GM21737 (cell line): ENCODE measurements at regions not wholly inside any gene's neighbourhood (a gene's known extent, or its start where the extent isn't known, plus 50 kb on each side); places are given as distances from the start of the nearest gene placed in this dataset.

Experiments
- ATAC-seq: cut with Tn5 transposase; IDR thresholded peaks from one replicate; pipeline ENCODE4 v1.9.1; 2021; ENCODE audit warnings: mild to moderate bottlenecking, moderate library complexity; ENCODE audit not compliant: unreplicated experiment

DNA sequence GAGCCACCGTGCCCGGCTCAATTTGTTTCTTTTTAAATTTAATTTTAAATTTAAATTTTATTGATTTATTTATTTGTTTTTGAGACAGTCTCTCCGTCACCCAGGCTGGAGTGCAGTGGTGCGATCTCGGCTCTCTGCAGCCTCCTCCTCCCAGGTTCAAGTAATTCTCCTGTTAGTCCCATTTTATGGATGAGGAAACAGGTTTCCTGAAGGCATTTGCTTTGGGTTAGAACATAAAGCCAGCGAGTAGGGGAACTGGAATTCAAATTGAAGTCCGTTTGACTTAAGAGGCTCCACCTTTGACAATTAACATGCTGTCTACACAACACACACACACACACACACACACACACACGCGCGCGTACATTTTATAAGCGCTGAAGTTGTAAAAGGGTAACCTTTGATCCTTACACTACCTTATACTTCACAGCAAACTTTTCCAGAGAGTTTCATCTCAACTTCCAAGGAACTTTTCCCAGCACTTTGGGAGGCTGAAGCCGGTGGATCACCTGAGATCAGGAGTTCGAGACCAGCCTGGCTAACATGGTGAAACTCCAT, 232.0 kb downstream of the BCAS1 start:
- no peak for ATAC-seq

DNA sequence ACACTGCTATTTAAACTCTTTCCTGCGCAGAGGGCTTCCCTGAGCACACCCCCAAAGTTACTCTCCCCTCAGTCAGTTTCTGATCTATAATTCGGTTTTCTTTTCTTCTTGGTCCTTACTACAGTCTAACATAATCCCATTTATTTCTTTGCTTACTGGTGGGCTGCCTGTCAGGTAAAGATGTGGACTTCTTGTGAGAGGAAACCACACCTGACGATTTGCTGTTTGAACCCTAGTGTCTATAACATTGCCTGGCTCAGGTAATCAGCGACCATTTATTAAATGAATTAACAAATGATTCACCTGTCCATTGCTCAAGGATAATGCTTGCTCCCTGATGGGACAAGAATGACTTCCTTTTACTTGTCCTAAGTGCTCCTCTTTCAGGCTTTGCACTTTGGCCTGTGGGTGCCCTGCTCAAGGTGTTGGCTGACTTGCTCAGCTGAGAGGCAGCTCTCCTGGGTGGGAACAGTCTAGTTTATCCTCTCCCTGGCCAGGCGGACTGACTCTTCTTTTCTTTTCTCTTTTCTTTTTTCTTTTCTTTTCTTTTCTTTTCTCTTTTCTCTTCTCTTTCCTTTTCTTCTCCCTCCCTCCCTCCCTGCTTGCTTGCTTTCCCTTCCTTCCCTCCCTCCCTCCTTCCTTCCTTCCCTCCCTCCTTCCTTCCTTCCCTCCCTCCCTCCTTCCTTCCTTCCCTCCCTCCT, 233.1 kb downstream of the BCAS1 start:
- ATAC-seq: no peak

DNA sequence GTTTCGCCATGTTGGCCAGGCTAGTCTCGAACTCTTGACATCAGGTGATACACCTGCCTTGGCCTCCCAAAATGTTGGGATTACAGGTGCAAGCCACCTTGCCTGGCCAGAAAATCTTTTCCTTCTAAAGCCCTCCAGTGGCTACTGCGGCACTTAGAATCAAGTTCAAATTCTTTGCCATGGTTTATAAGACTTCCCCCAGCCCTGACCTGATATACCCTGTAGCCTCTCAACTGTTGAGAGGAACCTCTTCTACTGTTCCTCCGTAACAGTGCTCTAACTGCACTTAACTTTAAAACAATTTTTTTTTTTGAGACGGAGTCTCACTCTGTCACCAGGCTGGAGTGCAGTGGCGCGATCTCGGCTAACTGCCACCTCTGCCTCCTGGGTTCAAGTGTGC, 235.6 kb downstream of the BCAS1 start:
- no peak for ATAC-seq

DNA sequence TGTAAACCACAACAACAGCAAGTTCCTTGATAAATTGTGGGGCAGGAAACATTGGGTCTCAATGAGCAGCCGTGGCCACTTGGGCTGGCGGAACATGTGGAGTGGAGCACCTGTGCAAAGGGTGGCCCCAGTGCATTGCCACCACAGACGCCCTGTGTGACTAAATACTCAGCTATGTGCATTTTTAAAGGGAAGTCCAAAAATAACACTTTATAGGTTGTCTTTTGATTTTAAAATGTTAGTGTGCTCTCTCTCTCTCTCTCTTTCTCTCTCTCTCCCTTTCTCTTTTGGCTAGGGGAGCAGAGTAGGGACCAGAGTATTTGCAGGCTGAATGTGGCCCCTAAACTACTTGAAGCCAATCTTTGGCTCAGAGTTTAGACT, 236.3 kb downstream of the BCAS1 start:
- ATAC-seq: no peak

DNA sequence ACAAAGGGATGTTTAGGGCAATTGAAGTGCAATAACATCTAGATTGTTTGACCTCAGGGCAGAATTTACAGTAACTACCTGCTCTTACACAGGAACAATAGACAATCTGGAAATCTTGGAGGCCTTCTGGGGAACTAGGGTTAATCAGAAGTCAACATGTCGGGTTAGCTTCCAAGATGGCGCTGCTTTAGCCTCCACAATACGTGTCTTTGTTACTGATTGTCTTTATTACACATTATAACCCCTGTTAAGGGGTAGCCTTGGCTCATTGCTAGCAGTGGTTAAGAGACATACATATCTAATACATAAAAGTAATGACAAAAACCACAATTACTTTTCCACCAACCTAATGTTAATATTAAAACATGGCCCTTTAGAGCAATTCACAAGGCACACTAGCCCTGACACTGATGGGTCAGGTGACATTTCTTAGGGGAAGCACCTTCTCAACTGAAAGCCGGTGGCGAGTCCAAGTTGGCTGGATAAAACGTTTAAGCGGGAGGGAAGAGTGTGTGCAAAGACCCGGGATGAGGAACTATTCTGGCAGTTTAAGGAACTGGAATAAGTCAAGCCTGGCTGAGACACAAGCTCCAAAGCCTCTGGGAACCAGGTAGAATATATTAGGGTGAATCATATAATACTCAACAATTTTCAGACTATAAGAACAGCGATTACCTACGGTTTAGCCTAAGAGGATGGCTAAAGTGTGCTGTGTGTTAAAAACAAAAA, 236.9 kb downstream of the BCAS1 start:
- no peak for ATAC-seq

DNA sequence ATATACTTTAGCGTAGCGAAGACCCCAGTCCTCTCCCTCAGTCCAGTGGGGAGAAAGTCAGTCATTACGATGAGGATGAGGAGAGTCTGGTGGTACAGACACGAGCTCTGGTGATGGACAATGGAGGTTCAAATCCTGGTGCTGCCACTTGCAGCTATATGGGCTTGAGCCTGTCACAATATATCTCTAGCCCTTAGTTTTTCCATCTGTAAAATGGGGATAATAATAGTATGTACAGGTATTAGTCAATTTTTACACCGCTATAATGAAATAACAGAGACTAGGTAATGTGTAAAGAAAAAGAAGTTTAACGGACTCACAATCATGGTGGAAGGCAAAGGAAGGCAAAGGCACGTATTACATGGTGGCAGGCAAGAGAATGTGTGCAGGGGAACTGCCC, 237.9 kb downstream of the BCAS1 start:
- no peak for ATAC-seq

DNA sequence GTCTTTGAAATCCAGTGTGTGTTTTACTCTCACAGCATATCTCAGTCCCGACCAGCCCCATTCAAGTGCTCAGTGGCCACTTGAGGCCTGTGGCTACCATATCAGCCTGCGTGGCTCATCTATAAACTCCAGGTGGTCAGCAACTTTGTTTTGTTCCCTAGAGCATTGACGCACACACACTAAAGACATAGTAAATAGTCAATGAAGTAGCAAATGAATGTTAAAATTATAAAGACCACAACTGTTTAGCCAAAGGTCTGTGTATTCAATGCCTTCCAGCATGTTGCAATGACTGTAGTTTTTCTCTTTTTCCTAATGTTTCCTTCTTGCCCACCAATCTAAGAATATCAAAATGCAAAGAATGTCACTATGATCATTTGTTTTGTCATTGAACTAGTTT, 238.2 kb upstream of the ZNF217 start:
- no peak for ATAC-seq

DNA sequence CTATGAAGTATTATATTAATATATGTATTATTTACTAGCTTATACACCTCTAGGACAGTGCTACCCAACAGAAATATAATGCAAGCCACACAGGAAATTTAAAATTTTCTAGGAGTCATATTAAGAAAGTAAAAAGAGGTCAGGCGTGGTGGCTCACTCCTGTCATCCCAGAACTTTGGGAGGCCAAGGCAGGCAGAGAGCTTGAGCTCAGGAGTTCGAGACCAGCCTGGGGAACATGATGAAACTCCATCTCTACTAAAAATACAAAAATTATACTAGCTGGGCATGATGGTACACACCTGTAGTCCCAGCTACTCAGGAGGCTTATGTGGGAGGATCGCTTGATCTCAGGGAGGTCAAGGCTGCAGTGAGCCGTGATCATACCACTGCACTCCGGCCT, 237.6 kb upstream of the ZNF217 start:
- no peak for ATAC-seq

DNA sequence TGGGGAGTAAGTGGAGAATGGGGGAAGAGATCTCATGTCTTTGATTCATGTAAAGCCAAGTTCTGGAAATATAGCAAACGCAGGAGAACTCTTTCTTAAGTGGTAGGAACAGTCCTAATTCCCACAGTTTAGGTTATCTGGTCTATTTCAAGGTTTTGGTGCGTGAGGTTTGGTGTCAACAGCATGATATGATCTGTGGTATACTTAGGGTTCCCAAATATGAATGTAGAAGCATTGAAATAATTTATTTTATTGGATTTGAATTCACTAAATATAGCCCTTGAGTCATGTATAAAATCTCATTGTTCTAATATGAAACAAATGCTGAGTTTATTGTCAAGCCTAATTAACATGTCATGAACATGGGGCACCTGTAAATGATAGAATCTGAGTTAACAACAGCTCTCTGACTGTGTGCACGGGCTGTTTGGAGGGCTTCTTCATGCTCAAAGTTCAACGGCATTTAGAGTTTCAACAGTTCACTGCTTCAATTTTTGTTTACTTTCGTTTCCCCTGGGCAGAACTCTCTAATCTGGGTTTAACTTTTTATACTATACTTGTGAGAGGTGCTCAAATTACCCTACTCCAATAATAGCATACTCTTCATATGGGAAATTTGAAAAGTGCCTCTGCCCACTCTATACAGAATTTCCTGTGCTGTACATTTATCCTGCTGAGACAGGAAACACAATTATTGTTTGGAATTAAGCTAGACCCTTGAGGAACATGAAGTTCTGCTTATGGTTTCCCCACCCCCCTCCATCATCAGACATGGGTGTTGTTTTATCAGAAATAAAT, 236.3 kb upstream of the ZNF217 start:
- peak; percentile 35 for ATAC-seq

DNA sequence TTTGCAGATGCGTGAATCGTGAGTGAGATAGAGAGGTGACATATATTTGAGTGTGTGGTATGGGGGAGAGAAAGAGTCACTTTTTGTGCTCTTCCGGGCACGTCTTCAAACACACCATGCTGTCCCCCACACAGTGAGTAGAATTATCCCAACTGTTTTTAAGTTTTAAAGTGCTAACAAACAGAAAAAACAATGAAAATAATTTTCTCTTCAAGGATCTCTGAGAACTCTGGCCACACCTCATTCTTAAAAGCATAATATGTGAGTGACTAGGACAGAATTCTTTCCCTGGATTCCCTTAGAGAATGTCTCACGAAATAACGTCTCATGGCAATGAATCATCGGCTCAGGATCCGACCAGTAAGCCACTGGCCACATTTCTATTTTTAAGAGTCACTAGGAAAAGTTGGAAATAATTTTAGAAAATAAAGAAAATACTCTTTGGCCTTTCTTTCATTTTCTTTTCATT, 235.7 kb upstream of the ZNF217 start:
- no peak for ATAC-seq

DNA sequence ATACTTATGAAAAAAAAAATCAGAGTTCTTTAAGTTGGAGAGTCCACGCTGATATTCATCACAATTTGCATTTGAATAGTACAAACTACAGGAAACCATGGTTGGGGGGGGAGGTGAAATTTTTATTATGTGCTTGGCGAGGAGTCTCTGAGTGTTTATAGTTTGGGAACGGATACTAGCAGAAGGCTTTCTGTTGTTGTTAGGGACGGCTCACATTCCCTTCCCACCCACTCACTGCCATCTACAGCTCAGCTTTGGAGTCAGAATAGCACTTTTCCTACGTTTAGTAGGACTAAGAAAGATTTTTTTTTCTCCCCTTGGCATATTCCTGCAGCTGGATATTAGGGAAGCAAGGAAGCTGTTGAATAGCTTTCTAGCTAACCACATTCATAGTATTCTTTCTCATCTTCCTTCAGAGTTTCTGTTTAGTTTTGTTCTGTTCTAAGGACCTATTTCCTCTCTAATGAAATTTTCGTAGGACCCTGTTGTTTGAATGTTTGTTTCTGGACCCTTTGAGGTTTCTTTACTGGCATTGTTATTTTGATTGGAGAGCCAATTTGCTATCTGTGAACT, 235.1 kb upstream of the ZNF217 start:
- no peak for ATAC-seq

DNA sequence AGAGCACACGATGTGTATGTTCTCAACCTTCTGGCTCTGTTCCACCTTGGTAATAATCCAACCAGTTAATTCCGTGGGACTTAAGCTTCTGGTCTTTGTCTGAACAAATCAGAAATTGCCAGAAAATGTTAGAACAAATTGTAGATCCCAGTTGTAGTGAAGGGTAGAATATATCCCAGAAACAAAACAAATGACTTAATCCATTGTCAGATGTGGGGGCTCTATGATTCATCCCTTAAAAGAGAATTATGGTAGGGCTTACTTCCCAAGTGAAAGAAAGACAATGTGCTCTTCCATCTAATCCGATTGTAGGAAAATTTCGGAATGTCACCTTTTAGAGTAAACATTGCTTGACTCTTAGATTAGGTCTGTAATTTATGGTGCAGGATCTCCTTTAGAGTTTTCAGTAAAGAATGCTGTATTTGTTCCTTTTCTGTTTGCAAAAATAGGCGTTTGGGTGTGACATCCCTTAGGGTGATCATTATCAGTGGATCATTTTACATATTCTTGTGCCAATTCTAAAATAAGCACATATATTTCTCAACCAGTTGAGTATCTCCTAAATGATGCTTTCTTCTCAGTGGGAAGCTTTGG, 234.5 kb upstream of the ZNF217 start:
- no peak for ATAC-seq

DNA sequence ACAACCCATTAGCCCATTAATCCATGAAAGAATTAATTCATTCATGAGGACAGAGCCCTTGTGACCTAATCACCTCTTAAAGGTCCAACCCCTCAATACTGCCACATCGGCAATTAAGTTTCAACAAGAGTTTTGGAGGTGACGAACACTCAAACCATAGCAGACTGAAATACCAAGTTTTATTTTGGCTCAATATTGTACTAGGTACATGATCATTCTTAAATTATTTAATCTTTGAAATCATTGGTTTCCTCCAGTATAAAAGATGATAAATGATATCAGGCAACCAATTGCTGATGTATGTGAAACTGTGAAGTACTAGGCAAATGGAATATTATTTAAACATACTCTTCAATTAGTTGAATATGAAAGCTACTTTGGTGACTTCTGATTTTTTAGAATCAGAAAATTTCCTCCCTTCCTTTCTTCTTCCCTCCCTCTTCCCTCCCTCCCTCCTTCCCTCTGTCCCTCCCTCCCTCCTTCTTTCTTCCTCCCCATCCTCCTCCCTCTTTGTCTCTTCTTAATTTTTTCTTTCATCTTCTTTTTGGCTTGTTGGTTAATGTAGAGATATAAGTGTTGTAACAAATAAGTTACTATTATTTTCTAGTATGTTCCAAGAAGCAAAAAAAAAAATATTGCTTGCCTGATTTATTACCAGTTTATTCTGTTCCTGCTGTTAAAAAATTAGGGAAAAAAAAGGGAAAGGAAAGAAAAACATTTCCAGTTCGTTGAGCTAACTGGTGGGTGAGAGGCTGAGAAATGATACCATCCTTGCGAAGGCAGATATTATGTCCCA, 233.9 kb upstream of the ZNF217 start:
- no peak for ATAC-seq

DNA sequence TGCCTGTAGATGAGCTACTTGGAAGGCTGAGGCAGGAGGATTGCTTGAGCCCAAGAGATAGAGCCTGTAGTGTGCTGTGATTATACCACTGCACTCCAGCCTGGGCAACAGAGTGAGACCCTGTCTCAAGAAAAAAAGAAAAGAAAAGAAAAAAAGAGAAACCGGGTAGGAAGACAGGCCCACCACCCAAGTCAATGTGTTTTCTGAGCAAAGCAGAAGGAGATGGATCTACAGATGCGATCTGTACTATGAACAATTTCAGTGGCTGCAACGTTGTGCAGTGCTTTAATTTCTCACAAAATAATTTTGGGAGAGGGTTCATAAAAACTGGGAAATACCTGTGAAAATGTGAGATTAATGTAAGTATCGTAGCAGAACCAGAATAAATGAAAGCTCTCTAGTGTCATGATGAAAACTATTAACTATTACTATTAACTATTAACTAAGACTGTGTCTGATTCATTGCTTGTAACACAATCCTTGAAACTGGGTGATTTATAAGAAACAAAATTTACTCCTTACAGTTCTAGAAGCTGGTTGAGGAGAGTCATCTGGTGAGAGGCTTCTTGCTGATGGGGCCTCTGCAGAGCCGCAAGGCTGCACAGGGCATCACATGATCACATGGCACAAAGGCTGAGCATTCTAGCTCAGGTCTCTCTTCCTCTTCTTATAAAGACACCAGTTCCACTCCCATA, 233.1 kb upstream of the ZNF217 start:
- peak; percentile 55 for ATAC-seq

DNA sequence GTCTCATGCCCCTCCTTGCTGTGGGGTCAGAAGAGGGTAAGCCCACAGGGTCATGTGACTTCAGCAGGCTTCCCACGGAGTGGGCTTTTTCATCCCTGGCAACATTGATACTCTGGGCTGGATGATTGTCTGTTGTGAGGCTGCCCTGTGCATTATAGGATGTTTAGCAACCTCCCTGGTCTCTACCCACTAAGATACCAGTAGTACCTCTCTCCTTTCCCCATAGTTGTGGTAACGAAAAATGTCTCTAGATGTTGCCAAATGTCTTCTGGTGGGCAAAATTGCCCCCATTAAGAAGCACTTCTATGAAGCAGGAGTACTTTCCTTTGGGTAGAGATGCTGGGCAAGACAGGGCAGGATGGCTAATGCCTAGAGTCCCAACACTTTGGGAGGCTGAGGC, 232.5 kb upstream of the ZNF217 start:
- ATAC-seq: no peak

DNA sequence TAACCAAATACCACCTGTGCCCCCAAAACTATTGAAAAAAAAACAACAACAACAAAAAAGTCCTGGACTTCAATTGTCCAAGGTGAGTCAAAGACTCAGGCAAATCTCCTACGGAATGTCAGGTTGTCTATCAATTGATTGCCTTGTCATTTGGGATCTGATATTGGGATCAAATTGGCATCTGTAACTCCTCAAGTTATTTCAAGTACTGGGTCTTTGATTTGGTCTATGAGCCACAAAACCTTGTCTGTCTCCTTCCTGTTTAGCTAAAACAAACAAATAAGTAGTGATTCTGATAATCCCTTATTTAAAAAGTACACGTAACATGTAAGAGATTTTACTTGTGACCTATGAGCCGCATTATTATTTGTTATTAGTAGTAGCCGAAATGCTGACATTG, 231.6 kb upstream of the ZNF217 start:
- ATAC-seq: no peak

DNA sequence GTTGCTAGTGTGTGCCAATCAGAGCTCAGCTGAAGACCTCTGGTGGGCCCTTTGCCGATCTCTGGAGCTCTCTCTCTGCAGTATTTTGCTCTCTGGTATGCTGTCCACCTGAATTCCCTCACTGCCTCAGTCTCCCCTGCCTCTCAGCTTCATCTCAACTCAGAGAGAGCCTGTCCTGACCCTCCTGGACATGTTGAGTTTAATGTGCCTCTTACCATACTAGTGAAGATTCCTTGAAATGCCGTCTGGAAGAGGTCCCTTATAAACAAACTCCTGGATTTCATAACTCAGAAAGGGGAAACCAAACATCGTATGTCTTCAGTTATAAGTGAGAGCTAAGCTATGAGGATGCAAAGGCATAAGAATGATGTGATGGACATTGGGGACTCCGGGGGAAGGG, 231.1 kb upstream of the ZNF217 start:
- ATAC-seq: no peak

DNA sequence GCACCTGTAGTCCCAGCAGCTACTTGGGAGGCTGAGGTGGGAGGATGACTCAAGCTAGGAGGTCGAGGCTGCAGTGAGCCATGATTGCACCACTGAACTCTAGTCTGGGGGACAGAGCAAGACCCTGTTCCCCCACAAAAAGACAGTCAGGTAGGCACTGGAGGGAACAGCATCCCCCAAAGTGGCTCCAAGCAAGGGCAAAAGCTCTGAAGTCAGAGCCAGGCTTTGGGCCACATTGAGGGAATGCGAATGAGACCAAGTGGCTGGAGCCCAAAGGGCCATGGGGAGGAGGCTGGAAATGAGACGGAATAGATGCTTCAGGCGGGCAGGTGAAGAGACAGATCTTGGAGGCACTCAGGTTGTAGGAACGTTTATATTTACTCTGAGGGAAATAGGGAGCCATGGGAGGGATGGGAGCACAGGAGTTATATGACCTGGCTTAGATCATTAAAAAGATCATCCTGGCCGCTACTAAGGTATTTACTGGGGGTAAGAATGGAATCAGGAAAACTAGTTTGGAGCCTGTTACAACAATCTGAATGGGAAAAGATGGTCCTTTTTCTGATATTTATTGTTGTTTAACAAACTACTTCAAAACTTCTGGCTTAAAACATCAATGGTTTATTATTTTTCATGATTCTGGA, 229.6 kb upstream of the ZNF217 start:
- no peak for ATAC-seq

DNA sequence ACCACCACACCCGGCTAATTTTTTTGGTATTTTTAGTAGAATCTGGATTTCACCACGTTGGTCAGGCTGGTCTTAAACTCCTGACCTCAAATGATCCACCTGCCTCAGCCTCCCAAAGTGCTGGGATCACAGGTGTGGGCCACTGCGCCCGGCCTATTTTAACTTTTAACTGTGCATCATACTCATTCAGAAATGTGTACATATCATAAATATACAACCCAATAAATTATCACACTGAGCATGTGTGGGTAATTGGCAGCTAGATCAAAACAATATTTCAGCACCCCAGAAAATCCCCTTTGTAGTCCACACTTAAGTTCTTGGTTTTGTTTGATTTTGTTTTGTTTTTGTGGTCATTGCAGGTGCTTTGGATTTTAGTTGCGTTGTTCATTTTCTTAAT, 228.9 kb upstream of the ZNF217 start:
- no peak for ATAC-seq
